H9 (cell line): ENCODE measurements at regions not wholly inside any gene's neighbourhood (a gene's known extent, or its start where the extent isn't known, plus 50 kb on each side); places are given as distances from the start of the nearest gene placed in this dataset.

ENCODE experiments used
- DNase-seq: peaks from one replicate; pipeline ENCODE4 v3.0.0-alpha.2; 2017
- H2AFZ ChIP-seq: one replicate; pipeline ENCODE4 v1.6.1; 2013; ENCODE audit warnings: mild to moderate bottlenecking, low read length, control low read depth, moderate library complexity
- H2AK5ac ChIP-seq: 2 replicates; pipeline ENCODE4 v1.6.1; 2013; ENCODE audit warnings: low read length, control low read depth, mixed read lengths; ENCODE audit not compliant: insufficient read length
- H2BK120ac ChIP-seq: one replicate; pipeline ENCODE4 v1.6.1; 2013; ENCODE audit warnings: low read depth, mild to moderate bottlenecking, low read length, control low read depth, inconsistent platforms; ENCODE audit not compliant: poor library complexity, severe bottlenecking
- H2BK12ac ChIP-seq: 2 replicates; pipeline ENCODE4 v1.6.1; 2013; ENCODE audit warnings: low read length, control low read depth, mixed read lengths, low read depth; ENCODE audit not compliant: insufficient read length
- H2BK15ac ChIP-seq: 2 replicates; pipeline ENCODE4 v1.6.1; 2013; ENCODE audit warnings: low read depth, low read length, control low read depth
- H2BK20ac ChIP-seq: one replicate; pipeline ENCODE4 v1.6.1; 2013; ENCODE audit warnings: low read depth, mild to moderate bottlenecking, low read length, control low read depth, inconsistent platforms; ENCODE audit not compliant: poor library complexity, severe bottlenecking
- H2BK5ac ChIP-seq: 2 replicates; pipeline ENCODE4 v1.6.1; 2013; ENCODE audit warnings: low read length, control low read depth, mixed read lengths; ENCODE audit not compliant: insufficient read length
- H3K14ac ChIP-seq: 2 replicates; pipeline ENCODE4 v1.6.1; 2013; ENCODE audit warnings: low read length, control low read depth; ENCODE audit not compliant: insufficient read depth
- H3K18ac ChIP-seq: 2 replicates; pipeline ENCODE4 v1.6.1; 2013; ENCODE audit warnings: low read depth, mild to moderate bottlenecking, mixed read lengths, low read length, control low read depth; ENCODE audit not compliant: insufficient read length
- H3K23ac ChIP-seq: 2 replicates; pipeline ENCODE4 v1.6.1; 2013; ENCODE audit warnings: low read length, control low read depth, mixed read lengths, low read depth; ENCODE audit not compliant: insufficient read length
- H3K23me2 ChIP-seq: 2 replicates; pipeline ENCODE4 v1.6.1; 2013; ENCODE audit warnings: low read depth, mild to moderate bottlenecking, mixed read lengths, low read length, control low read depth; ENCODE audit not compliant: insufficient read length, poor library complexity, severe bottlenecking
- H3K27ac ChIP-seq: 2 replicates; pipeline ENCODE4 v1.5.1; 2013; ENCODE audit warnings: low read length, control low read depth, mixed read lengths, low read depth; ENCODE audit not compliant: insufficient read length
- H3K27me3 ChIP-seq: 2 replicates; pipeline ENCODE4 v1.6.1; 2013; ENCODE audit warnings: low read length, control low read depth, inconsistent platforms; ENCODE audit not compliant: insufficient read depth
- H3K4ac ChIP-seq: 2 replicates; pipeline ENCODE4 v1.6.1; 2013; ENCODE audit warnings: low read depth, mild to moderate bottlenecking, control low read depth, inconsistent platforms, low read length, moderate library complexity
- H3K4me1 ChIP-seq: 2 replicates; pipeline ENCODE4 v1.6.1; 2013; ENCODE audit warnings: low read length, control low read depth, inconsistent platforms; ENCODE audit not compliant: insufficient read depth
- H3K4me2 ChIP-seq: 2 replicates; pipeline ENCODE4 v1.6.1; 2013; ENCODE audit warnings: low read length, control low read depth, mixed read lengths; ENCODE audit not compliant: insufficient read length, insufficient read depth
- H3K56ac ChIP-seq: 2 replicates; pipeline ENCODE4 v1.6.1; 2013; ENCODE audit warnings: low read depth, mild to moderate bottlenecking, mixed read lengths, low read length, control low read depth; ENCODE audit not compliant: insufficient read length
- H3K79me1 ChIP-seq: 2 replicates; pipeline ENCODE4 v1.6.1; 2013; ENCODE audit warnings: low read depth, mild to moderate bottlenecking, moderate library complexity, low read length, control low read depth, inconsistent platforms; ENCODE audit not compliant: insufficient read depth, poor library complexity, severe bottlenecking
- H3K79me2 ChIP-seq: 2 replicates; pipeline ENCODE4 v1.6.1; 2013; ENCODE audit warnings: low read length, control low read depth, inconsistent platforms; ENCODE audit not compliant: insufficient read depth
- H3K9ac ChIP-seq: 2 replicates; pipeline ENCODE4 v1.6.1; 2013; ENCODE audit warnings: low read length, control low read depth, mixed read lengths; ENCODE audit not compliant: insufficient read length; ENCODE audit errors: extremely low read depth
- H3K9me3 ChIP-seq: one replicate; pipeline ENCODE4 v1.6.1; 2013; ENCODE audit warnings: low read depth, low read length, inconsistent platforms; ENCODE audit not compliant: control insufficient read depth
- H3T11ph ChIP-seq: one replicate; pipeline ENCODE4 v1.6.1; 2013; ENCODE audit warnings: mild to moderate bottlenecking, low read length, control low read depth, inconsistent platforms
- H4K20me1 ChIP-seq: one replicate; pipeline ENCODE4 v1.6.1; 2013; ENCODE audit not compliant: control insufficient read depth, insufficient read length, insufficient read depth
- H4K5ac ChIP-seq: 2 replicates; pipeline ENCODE4 v1.6.1; 2013; ENCODE audit warnings: low read depth, mild to moderate bottlenecking, mixed read lengths, low read length, control low read depth; ENCODE audit not compliant: insufficient read length
- H4K8ac ChIP-seq: replicated peaks from 2 replicates; pipeline ENCODE4 v1.6.1; 2013; ENCODE audit warnings: low read length, control low read depth, mixed read lengths, low read depth; ENCODE audit not compliant: insufficient read length
- H4K91ac ChIP-seq: 2 replicates; pipeline ENCODE4 v1.6.1; 2013; ENCODE audit warnings: low read depth, mild to moderate bottlenecking, moderate library complexity, mixed read lengths, low read length, control low read depth; ENCODE audit not compliant: insufficient read length
- H3K27ac Mint-ChIP-seq, 3 experiments: 2 replicates in 2 of 3; 3 replicates in 1 of 3; pipeline ENCODE4 v1.8.0; 2020 to 2021; ENCODE audit warnings: mixed read lengths in 3 of 3, mild to moderate bottlenecking in 1 of 3, moderate library complexity in 1 of 3
- H3K27me3 Mint-ChIP-seq: 2 replicates; pipeline ENCODE4 v1.8.0; 2021; ENCODE audit warnings: low read depth, mild to moderate bottlenecking, moderate library complexity, mixed read lengths
- H3K36me3 Mint-ChIP-seq, 3 experiments: 2 replicates in 2 of 3; 3 replicates in 1 of 3; pipeline ENCODE4 v1.8.0; 2020 to 2021; ENCODE audit warnings: low read depth in 3 of 3, mixed read lengths in 3 of 3; ENCODE audit not compliant: insufficient read depth in 1 of 3
- H3K4me1 Mint-ChIP-seq, 2 experiments: 2 replicates each; pipeline ENCODE4 v1.8.0; 2020; ENCODE audit warnings: mixed read lengths in 2 of 2
- H3K4me3 Mint-ChIP-seq, 2 experiments: 2 replicates in 1 of 2; 3 replicates in 1 of 2; pipeline ENCODE4 v1.8.0; 2020 to 2021; ENCODE audit warnings: mild to moderate bottlenecking in 2 of 2, mixed read lengths in 2 of 2, moderate library complexity in 1 of 2
- H3K9me3 Mint-ChIP-seq, 2 experiments: 2 replicates in 1 of 2; 3 replicates in 1 of 2; pipeline ENCODE4 v1.8.0; 2020; ENCODE audit warnings: mild to moderate bottlenecking in 2 of 2, mixed read lengths in 2 of 2, moderate library complexity in 1 of 2
- CTCF ChIP-seq: fragments of 200-600 bp; sonication (generic); conservative IDR thresholded peaks from 3 replicates; pipeline ENCODE4 v1.8.0; 2021; ENCODE audit warnings: antibody characterized with exemption, mild to moderate bottlenecking
- WGBS: extraction: QIAGEN DNeasy Blood & Tissue Kit; methylation state at CpG from one replicate; pipeline ENCODE4 v1.1.7; 2013; ENCODE audit warnings: missing lambda C conversion rate, low lambda C conversion rate, mixed read lengths; ENCODE audit not compliant: insufficient read length; ENCODE audit errors: extremely low coverage; 5-methylcytosine and 5-hydroxymethylcytosine counted together

DNA sequence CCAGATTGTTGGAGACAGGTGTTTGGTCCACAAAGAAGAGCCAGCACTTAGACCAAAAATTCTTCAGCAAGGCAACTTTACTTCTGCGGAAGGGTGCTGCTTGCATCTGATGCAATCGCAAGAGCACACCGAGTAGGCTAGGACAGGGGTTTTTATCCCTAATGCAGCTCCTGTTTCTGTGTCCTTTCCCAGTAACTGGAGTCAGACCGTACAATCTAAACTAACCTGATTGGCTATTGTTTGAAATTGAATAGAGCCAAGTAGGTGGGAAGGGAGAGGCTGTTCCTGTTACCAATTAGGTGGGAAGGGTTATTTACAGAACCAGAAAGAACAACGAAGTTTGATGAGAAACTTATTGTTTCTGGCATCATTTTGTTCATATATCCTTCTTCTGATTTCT lies 77.6 kb downstream of the CHCHD4 start:
- Mint-ChIP-seq H3K4me3 (no peak overlapping the region), H3K27ac (no peak overlapping the region), H3K4me1 (peaks cover 2 to 11% of the 10 kb centered on the region in 2 experiments; a peak in 3 of 4 replicates), H3K9me3 (peaks cover 4 to 33% of the 10 kb centered on the region in 2 experiments; a peak in 2 of 5 replicates), H3K27me3 (peaks cover 12% of the 10 kb centered on the region), H3K36me3 (no peaks in the 10 kb centered on the region)
- H3K27me3 ChIP-seq = no peaks in the 10 kb centered on the region
- no peak overlapping the region for H2AFZ ChIP-seq
- no peak overlapping the region for H4K5ac ChIP-seq
- TF ChIP-seq CTCF = no peak
- H3K9me3 ChIP-seq = no peaks in the 10 kb centered on the region
- no peak overlapping the region for H2BK5ac ChIP-seq
- no peak overlapping the region for H3K4ac ChIP-seq
- H2BK120ac ChIP-seq = no peak overlapping the region
- no peak overlapping the region for H4K91ac ChIP-seq
- H4K20me1 ChIP-seq = no peaks in the 10 kb centered on the region
- H3K18ac ChIP-seq = no peak overlapping the region
- H3K56ac ChIP-seq = no peak overlapping the region
- no peak overlapping the region for H3T11ph ChIP-seq
- no peaks in the 10 kb centered on the region for H3K79me1 ChIP-seq
- H3K23ac ChIP-seq = no peak overlapping the region
- no peak overlapping the region for H4K8ac ChIP-seq
- H2BK20ac ChIP-seq = no peak overlapping the region
- H3K9ac ChIP-seq = no peak overlapping the region
- DNase-seq = no peak
- no peak overlapping the region for H2AK5ac ChIP-seq
- H3K27ac ChIP-seq = no peak overlapping the region
- H2BK15ac ChIP-seq = no peak overlapping the region
- no peaks in the 10 kb centered on the region for H3K79me2 ChIP-seq
- no peak overlapping the region for H3K14ac ChIP-seq
- H2BK12ac ChIP-seq = no peak overlapping the region
- WGBS = no CpG with 5 or more reads among the region's 5 CpGs
- no peaks in the 10 kb centered on the region for H3K4me1 ChIP-seq
- no peaks in the 10 kb centered on the region for H3K23me2 ChIP-seq
- H3K4me2 ChIP-seq = no peak overlapping the region
